ENCODE measurements at regions not wholly inside any gene's neighbourhood (a gene's known extent, or its start where the extent isn't known, plus 50 kb on each side); places are given as distances from the start of the nearest gene placed in this dataset.

DNA sequence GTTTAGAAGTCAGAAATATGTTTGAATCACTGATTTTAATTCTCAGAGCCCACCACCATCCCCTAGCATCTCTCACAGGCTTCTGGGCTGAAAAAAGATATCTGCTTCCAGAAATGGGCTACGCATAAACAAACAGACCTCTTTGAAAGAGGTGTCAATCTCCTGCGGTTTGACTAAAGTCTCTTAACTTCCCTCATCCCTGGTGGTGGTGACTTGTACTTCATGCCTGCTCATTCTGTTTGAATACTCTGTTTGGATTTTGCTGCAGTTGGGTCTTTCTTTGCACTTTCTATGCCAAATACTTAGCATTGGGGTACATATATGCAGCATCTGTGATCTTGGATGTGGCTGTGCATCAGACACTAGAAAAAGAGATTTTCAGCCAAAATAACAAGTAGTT lies 157.2 kb upstream of the ATP10B start:
- TF ChIP-seq ZNF384 (IDR thresholded peaks at IDR 0.05): no peak
- TF ChIP-seq SP1 (IDR thresholded peaks at IDR 0.05): no peak
- no peak for TF ChIP-seq SUZ12 (IDR thresholded peaks at IDR 0.05)
- no peak for TF ChIP-seq FOXM1 (IDR thresholded peaks at IDR 0.05; ENCODE audit: borderline replicate concordance)
- TF ChIP-seq FOXA1 (IDR thresholded peaks at IDR 0.05): no peak
- TF ChIP-seq, protein P1, sequence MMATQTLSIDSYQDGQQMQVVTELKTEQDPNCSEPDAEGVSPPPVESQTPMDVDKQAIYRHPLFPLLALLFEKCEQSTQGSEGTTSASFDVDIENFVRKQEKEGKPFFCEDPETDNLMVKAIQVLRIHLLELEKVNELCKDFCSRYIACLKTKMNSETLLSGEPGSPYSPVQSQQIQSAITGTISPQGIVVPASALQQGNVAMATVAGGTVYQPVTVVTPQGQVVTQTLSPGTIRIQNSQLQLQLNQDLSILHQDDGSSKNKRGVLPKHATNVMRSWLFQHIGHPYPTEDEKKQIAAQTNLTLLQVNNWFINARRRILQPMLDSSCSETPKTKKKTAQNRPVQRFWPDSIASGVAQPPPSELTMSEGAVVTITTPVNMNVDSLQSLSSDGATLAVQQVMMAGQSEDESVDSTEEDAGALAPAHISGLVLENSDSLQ (IDR thresholded peaks at IDR 0.05): no peak
- no peak for TF ChIP-seq BHLHE40 (IDR thresholded peaks at IDR 0.05; ENCODE audit: borderline replicate concordance)
- TF ChIP-seq ARNT (IDR thresholded peaks at IDR 0.05): no peak

Measured in HEK293T (cell line).